Stomach (tissue), 8 donors: ENCODE measurements at regions not wholly inside any gene's neighbourhood (a gene's known extent, or its start where the extent isn't known, plus 50 kb on each side); places are given as distances from the start of the nearest gene placed in this dataset.

Experiments
- DNase-seq, 2 donors: peaks; one replicate each; pipeline versions ENCODE4 v3.0.0 to v3.0.0-alpha.2; 2013 to 2019
- H3K27ac ChIP-seq, 5 donors: fragments of 200-600 bp in 4 of 5; sonication (generic) in 4 of 5; one replicate each; pipeline ENCODE4 v1.5.1; 2013 to 2019; ENCODE audit warnings: mild to moderate bottlenecking in 1 of 5, moderate library complexity in 1 of 5
- H3K27me3 ChIP-seq, 3 donors: fragments of 200-600 bp; sonication (generic); one replicate each; pipeline ENCODE4 v1.5.1; 2017 to 2019; ENCODE audit warnings: mixed run types in 1 of 3
- H3K36me3 ChIP-seq, 4 donors: fragments of 200-600 bp; sonication (generic); 1 replicate in 3 of 4; 2 replicates in 1 of 4; pipeline ENCODE4 v1.5.1; 2016 to 2019
- H3K4me1 ChIP-seq, 4 donors: fragments of 200-600 bp; sonication (generic); one replicate each; pipeline ENCODE4 v1.5.1; 2016 to 2019
- H3K4me3 ChIP-seq, 4 donors: fragments of 200-600 bp; sonication (generic) in 3 of 4; one replicate each; pipeline ENCODE4 v1.5.1; 2016 to 2019; ENCODE audit warnings: mild to moderate bottlenecking in 1 of 4
- H3K9me3 ChIP-seq, 4 donors: fragments of 200-600 bp; sonication (generic); one replicate each; pipeline ENCODE4 v1.5.1; 2016 to 2019
- EP300 ChIP-seq: sonication (generic); formaldehyde crosslinking; IDR thresholded peaks from one replicate; pipeline ENCODE4 v1.6.1; 2017; ENCODE audit warnings: antibody characterized with exemption
- POLR2A ChIP-seq, 4 donors: fragments of 450-650 bp; IDR thresholded peaks; one replicate each; pipeline ENCODE4 v1.6.1; 2016; ENCODE audit warnings: antibody characterized with exemption in 4 of 4, control low read depth in 2 of 4, mild to moderate bottlenecking in 1 of 4, moderate library complexity in 1 of 4
- POLR2AphosphoS5 ChIP-seq, 3 donors: sonication (generic); formaldehyde crosslinking; IDR thresholded peaks; one replicate each; pipeline ENCODE4 v1.6.1; 2016; ENCODE audit warnings: antibody characterized with exemption in 3 of 3
- WGBS, 5 donors: extraction: QIAGEN DNeasy Blood & Tissue Kit in 3 of 5; methylation state at CpG; one replicate each; pipeline versions ENCODE4 v1.1.5 to v1.1.7; 2013 to 2018; 5-methylcytosine and 5-hydroxymethylcytosine counted together
- intact Hi-C: fragments of 100-400 bp; cut with DNase I; formaldehyde crosslinking; loops from one replicate; pipeline ENCODE4 v1.15.1; 2023; ENCODE audit warnings: low total_unique reads
- TF ChIP-seq, protein P1 (sequence below), 7 experiments: fragments of 450-650 bp in 4 of 7; fragments of 200-600 bp in 3 of 7; sonication (generic) in 3 of 7; IDR thresholded peaks; one replicate each; pipeline ENCODE4 v1.5.1; 2016 to 2019; ENCODE audit warnings: antibody characterized with exemption in 7 of 7, control low read depth in 2 of 7, mild to moderate bottlenecking in 1 of 7
- donor health status: healthy with polysubstance abuse.
- donor health status: Bipolar disorder and iron deficiency.
- donor health status: healthy.

DNA sequence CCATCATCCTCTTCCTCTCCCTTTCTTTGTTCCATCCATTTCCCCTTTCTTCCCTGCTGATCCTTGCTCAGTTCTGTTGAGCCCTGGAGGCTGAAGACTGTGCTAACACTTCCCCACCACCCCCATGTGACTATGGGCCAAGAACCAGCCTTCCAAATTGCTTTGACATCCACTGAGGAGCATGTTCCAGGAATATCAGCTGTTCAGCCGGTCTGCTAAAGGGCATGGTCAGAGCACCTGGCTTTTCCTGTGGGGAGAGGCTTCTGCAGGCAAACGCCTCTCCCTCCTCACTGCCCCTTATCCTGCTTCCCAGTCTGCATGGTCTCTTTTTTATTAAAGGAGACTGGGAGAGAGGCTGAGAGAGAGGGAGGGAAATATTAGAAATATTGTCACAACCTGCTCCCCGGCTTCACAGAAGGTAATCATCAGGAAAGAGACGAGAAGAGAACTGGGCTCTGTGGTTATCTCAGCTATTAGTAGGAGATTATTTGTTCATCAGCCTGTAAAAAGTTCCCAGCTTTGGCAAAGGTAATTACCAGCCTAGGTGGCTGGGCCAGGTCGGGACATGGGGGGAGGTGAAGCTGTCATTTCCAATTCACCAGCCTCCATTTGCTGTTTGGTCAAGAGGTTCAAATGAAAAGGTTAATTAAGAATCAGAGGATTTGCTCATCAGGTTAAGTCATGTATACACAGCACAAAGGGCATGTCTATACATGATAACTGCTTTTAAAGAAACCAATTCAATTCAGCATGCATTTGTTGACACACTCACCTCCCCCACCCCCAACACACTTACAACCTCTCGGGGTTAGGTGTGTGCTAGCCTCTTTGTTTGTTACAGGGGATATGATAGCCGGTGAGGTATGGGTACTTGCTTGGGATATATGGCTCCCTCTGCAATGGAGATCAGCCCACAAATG, 83.7 kb upstream of the CRHR1 start:
- H3K4me3 ChIP-seq: no peak overlapping the region
- no peak for DNase-seq
- peaks cover 0 to 82% (median 8%) of the 10 kb centered on the region in 3 donors for H3K27me3 ChIP-seq
- H3K27ac ChIP-seq: no peak overlapping the region
- peaks cover 0 to 4% (median 0%) of the 10 kb centered on the region in 4 donors for H3K4me1 ChIP-seq
- H3K36me3 ChIP-seq: no peaks in the 10 kb centered on the region
- no peak for TF ChIP-seq EP300
- TF ChIP-seq POLR2A (IDR thresholded peaks at IDR 0.05): no peak
- TF ChIP-seq POLR2AphosphoS5 (IDR thresholded peaks at IDR 0.05): no peak
- TF ChIP-seq, protein P1, sequence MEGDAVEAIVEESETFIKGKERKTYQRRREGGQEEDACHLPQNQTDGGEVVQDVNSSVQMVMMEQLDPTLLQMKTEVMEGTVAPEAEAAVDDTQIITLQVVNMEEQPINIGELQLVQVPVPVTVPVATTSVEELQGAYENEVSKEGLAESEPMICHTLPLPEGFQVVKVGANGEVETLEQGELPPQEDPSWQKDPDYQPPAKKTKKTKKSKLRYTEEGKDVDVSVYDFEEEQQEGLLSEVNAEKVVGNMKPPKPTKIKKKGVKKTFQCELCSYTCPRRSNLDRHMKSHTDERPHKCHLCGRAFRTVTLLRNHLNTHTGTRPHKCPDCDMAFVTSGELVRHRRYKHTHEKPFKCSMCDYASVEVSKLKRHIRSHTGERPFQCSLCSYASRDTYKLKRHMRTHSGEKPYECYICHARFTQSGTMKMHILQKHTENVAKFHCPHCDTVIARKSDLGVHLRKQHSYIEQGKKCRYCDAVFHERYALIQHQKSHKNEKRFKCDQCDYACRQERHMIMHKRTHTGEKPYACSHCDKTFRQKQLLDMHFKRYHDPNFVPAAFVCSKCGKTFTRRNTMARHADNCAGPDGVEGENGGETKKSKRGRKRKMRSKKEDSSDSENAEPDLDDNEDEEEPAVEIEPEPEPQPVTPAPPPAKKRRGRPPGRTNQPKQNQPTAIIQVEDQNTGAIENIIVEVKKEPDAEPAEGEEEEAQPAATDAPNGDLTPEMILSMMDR (IDR thresholded peaks at IDR 0.05): no peak
- H3K9me3 ChIP-seq: peaks cover 0 to 7% (median 0%) of the 10 kb centered on the region in 4 donors
- 34 to 42% (median 35%) methylated on average over 7 of the region's 7 CpGs for WGBS, 5 donors
- intact Hi-C loops: no loop called here

DNA sequence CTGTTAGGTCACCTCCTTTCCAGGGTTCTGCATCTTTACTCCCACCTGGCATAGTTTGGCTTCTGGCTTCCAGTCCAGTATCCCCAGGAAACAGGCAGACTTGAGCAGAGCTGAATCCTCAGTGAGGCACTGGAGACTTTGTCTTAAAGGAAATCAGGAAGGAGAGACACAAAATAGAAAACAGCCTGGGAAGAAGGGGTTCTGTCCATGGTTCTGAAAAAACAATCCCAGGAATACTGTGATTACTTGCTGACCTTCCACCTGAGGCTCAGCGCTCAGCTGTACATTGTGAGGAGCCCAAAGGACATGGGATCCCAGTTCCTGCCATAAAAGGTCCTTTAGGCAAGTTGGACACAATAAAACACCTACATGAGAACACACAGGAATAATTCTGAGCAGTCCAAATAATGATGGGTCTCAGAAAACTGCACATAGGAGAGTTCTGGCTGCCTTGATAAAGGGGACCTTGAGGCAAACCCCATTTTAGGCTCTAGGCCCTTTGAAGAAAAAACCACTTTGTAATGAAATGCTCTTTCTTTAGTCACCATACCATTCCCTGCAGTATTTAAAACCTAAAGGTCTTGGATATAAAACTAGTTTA, 81.4 kb upstream of the CRHR1 start:
- H3K4me1 ChIP-seq: peaks cover 0 to 8% (median 0%) of the 10 kb centered on the region in 4 donors
- 33 to 41% (median 39%) methylated on average over 1 of the region's 1 CpG for WGBS, 5 donors
- H3K36me3 ChIP-seq: no peaks in the 10 kb centered on the region
- DNase-seq: peak in 1 of 2 donors; percentile 66
- TF ChIP-seq POLR2A (IDR thresholded peaks at IDR 0.05) (no peak), POLR2AphosphoS5 (IDR thresholded peaks at IDR 0.05) (no peak), EP300 (no peak)
- TF ChIP-seq, protein P1 (IDR thresholded peaks at IDR 0.05): no peak
- no peak overlapping the region for H3K4me3 ChIP-seq
- no peak overlapping the region for H3K27ac ChIP-seq
- H3K9me3 ChIP-seq: no peaks in the 10 kb centered on the region
- peaks cover 0 to 76% (median 8%) of the 10 kb centered on the region in 3 donors for H3K27me3 ChIP-seq
- intact Hi-C loops: no loop called here

DNA sequence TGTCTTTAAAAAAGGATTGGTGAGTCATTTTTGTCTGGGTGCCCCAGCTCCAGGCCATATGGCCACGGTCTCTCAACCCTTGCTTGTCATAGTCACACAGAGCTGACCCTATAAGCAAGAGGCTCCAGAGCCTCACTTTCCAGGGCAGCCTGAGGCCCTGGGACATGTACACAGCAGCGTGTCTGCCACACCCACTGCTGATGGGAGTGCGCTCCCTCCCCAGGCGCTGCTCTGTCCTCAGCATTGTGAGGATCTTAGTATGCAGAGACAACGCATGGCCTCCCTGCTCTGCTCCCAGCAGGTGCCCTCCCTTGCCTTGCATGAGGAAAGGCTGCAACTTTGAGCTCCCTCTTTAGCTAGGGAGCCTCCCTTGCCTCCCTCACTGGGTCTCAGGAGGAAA, 80.8 kb upstream of the CRHR1 start:
- WGBS, 5 donors: 37 to 51% (median 50%) methylated on average over 5 of the region's 5 CpGs
- intact Hi-C loops: no loop called here

DNA sequence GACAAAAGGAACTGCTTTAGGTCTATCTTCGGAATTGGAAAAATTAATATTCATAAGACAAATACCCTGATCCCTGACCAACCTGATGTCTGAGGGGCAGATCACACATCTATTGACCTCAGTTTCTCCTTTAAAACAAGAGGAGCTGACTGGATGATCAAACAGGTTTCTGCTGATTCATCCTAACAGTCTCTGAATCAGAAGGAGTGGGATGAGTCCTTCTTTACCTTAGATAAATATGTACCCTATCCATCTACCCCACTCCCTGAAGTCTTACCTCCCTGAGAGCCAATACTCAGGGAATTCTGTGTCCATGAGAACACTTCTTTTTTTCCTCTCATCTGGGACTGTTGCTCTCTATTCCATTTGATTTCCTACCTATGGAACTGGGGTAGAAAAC, 80.3 kb upstream of the CRHR1 start:
- peaks cover 0 to 74% (median 8%) of the 10 kb centered on the region in 3 donors for H3K27me3 ChIP-seq
- H3K4me3 ChIP-seq: no peak overlapping the region
- H3K27ac ChIP-seq: no peak overlapping the region
- 80 to 96% (median 88%) methylated on average over 1 of the region's 1 CpG for WGBS, 5 donors
- H3K9me3 ChIP-seq: no peaks in the 10 kb centered on the region
- DNase-seq: no peak
- intact Hi-C loops: no loop called here
- TF ChIP-seq POLR2AphosphoS5 (IDR thresholded peaks at IDR 0.05) (no peak), EP300 (no peak), POLR2A (IDR thresholded peaks at IDR 0.05) (no peak)
- TF ChIP-seq, protein P1 (IDR thresholded peaks at IDR 0.05): no peak
- peaks cover 0 to 8% (median 0%) of the 10 kb centered on the region in 4 donors for H3K4me1 ChIP-seq
- no peaks in the 10 kb centered on the region for H3K36me3 ChIP-seq

More for the DNA sequence above, 80.8 kb upstream of the CRHR1 start:
- TF ChIP-seq EP300 (no peak), POLR2AphosphoS5 (IDR thresholded peaks at IDR 0.05) (no peak), POLR2A (IDR thresholded peaks at IDR 0.05) (no peak)
- TF ChIP-seq, protein P1 (IDR thresholded peaks at IDR 0.05): no peak
- Histone ChIP-seq H3K4me3 (no peak overlapping the region), H3K36me3 (no peaks in the 10 kb centered on the region), H3K27ac (no peak overlapping the region), H3K27me3 (peaks cover 0 to 74% (median 8%) of the 10 kb centered on the region in 3 donors), H3K4me1 (peaks cover 0 to 8% (median 0%) of the 10 kb centered on the region in 4 donors), H3K9me3 (no peaks in the 10 kb centered on the region)
- DNase-seq: no peak
